GM12872 (cell line): ENCODE measurements at regions not wholly inside any gene's neighbourhood (a gene's known extent, or its start where the extent isn't known, plus 50 kb on each side); places are given as distances from the start of the nearest gene placed in this dataset.

Experiments used
- TF ChIP-seq, protein P1 (sequence below): IDR thresholded peaks from 3 replicates; pipeline ENCODE4 v1.5.1; 2011; ENCODE audit warnings: low read depth, mild to moderate bottlenecking, low read length, moderate library complexity; ENCODE audit not compliant: insufficient read depth

DNA sequence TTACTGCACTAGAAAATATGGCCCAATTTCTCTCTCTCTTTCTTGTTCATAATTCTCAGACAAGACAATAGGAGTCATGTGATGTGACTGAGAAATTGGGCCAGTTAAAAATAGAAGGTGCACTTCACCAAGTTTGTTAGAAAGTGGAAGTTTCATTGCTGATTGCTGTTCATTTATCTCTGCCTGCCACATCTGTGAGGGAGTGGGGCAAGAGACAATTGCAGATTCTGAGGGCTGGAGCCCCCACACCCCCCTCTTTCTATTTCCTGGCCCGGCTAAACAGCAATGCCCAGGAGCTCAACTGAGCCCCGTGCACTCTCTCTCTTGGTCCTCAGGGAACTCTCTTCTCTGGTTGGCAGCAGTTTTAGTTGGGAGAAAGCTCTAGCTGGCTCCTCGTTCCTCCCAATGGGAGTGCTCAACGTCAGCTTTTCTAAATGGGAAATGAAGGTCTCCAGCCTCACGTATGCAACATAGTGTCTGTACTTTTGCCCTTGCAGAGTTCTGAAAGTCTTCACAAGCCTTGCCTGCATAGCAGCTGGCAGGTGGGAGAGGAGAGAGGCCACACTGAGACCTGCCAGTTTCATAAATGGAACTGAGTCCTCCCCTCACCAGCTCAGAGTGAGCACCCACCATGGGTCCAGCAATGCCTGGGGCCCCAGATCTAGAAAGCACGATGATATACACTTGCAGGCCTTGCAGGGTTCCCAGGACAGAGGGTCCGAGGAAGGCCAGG, 115.7 kb downstream of the MYCN start:
- TF ChIP-seq, protein P1, sequence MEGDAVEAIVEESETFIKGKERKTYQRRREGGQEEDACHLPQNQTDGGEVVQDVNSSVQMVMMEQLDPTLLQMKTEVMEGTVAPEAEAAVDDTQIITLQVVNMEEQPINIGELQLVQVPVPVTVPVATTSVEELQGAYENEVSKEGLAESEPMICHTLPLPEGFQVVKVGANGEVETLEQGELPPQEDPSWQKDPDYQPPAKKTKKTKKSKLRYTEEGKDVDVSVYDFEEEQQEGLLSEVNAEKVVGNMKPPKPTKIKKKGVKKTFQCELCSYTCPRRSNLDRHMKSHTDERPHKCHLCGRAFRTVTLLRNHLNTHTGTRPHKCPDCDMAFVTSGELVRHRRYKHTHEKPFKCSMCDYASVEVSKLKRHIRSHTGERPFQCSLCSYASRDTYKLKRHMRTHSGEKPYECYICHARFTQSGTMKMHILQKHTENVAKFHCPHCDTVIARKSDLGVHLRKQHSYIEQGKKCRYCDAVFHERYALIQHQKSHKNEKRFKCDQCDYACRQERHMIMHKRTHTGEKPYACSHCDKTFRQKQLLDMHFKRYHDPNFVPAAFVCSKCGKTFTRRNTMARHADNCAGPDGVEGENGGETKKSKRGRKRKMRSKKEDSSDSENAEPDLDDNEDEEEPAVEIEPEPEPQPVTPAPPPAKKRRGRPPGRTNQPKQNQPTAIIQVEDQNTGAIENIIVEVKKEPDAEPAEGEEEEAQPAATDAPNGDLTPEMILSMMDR, result no peak

DNA sequence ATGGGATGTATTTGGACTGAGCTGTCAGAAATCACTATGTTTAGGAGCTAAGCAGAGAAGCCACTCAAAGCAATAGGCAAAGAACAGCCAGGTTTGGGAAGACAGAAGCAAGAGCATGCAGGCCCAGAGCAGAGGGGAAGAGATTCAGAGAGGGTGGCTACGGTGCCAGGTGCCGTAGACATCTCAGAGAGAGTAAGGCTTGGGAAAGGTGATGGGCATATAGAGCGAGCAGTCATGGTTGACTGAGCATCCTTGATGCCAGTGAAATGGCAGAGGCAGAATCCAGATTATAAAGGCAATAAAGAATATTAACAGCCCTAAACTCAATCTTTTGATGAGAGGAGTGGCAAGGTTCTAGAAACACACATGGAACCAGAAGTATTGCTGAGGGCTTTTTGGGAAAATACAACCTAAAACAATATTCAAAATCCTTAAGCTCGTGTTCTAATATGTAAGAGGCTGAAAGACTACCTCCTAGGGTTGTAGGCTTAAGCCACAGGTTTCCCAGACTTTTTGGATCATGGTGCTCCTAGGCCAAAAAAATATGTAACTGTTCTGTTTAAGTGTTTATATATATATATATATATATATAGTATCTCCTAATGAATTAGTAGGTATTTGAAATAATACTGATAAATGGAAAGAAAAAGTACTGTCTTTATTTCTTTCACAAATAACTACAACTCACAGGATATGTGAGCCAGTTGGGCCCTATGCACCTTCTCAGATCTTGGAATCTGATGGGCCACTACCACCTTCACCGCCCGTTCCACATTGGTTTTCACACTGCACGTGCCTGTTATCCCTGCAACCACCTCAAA, 113.3 kb downstream of the MYCN start:
- TF ChIP-seq, protein P1, result no peak

DNA sequence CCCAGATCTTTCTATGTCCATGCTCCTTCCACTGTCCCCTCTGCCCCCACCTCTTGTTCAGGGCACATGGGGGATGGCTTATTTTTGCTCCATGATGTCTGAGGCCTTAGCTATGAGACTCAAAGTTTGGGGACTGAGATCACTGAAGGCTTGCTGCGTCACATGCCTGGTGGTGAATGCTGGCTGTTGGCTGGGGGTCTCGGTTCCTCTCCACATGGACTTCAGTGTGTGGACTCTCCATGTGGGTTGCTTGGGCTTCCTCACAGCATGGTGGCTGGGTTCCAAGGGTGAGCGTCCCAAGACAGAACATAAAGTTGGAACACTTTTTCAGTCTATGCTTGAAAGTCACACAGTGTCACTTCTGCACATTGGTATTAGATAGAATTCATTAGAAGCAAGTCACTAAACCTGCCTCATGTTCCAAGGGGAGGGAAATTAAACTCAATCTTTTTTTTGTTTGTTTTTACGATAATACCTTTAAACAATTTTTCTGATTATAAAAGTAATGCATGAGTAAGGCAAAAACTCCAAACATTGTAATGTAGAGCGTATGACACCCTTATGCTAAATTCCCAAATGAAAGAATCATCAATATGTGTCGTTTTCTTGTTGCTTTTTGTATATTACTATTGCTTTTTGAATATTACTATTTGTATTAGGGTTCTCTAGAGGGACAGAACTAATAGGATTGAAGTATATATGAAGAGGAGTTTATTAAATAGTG, 111.7 kb downstream of the MYCN start:
- TF ChIP-seq, protein P1, result no peak

- TF ChIP-seq, protein P1, result no peak
Observed at GRCh38 chr2:16050908-16051489, 110.6 kb downstream of the MYCN start.

DNA sequence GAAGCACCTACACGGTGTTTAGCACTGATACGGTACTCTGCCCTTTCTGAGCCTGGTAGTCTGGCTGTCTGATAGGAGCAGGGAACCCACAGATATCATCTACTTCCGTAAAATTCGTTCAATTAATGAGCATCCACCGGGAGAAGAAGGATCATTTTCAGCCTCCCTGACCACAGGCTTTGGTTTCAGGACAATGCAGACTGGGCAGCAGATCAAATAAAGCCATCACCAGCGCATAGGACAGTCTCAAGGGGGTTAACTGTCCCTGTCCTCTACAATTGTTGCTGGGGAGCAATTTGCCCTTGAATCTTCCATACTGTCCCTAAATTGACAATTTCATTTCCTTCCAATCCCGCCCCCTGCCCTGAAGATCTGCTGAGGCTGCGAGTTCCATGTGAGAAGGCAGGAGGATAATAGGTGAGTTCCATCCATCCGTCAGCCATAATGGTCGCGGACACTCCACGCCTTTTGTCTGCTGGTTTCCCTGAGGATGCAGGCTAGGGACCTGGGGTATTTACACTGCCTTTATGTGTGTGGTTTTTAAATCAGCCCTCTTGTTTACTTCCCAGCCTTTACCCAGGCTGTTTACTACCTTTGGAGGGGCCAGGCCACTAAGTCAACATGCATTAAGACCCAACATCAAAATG, 110.0 kb downstream of the MYCN start:
- TF ChIP-seq, protein P1, result no peak

GRCh38 chr2:16049406-16049805, 109.1 kb downstream of the MYCN start:
- TF ChIP-seq, protein P1, result no peak
